ENCODE measurements at regions not wholly inside any gene's neighbourhood (a gene's known extent, or its start where the extent isn't known, plus 50 kb on each side); places are given as distances from the start of the nearest gene placed in this dataset.
"Not testable (repeated sequence)": the region's sequence is repeated elsewhere in the genome, so short reads cannot be mapped to it uniquely, and the experiment has no call there.

DNA sequence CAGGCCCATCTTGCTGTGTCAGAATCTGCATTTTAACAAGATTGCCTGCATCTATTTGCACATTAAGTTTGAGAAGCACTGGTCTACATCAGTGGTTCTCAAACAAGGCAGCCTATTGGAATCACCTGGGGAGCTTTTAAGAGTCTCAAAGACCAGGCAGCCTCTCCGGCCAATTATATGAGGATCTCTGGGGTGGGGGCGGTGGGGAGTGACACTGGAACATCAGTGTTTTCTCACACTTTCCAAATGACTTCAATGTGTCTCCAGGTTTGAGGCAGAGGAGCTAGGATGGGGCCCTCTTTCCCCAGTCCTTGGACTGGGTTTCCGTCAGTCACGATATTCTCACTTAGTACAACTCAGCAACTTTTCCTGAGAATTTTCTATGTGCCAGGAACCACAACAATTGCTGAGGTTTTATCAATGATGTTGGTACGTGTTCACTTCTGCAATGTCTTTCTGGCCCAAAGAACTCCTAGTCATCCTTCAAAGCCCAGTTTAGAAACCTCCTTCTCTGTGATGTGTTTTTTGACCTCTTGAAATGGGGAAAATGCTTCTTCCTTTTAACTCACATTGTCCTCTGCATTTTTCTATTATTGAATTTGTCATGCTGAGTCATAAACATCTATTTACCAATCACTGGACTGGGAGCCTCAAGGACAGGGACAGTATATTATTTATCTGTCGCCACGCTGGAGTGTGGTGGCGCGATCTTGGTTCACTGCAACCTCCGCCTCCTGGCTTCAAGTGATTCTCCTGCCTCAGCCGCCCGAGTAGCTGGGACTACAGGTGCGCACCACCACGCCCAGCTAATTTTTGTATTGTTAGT, 130.9 kb downstream of the MYCN start:
- DNase-seq: no peak

DNA sequence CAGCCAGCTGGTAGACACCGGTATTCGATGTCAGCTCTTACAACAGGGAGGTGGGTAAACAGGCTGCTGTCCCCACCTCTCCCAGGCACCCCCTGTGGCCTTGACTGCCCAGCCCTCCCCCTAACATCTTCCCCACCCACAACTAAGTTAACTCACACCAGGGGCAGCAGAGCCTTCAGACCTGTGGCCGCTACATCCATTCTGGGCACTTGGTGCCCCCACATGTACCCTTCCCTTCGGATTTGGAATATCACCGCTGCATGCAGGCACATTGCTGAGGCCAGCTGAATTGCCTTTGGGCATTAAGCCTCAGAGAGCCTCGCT, 130.3 kb downstream of the MYCN start:
- no peak for DNase-seq

DNA sequence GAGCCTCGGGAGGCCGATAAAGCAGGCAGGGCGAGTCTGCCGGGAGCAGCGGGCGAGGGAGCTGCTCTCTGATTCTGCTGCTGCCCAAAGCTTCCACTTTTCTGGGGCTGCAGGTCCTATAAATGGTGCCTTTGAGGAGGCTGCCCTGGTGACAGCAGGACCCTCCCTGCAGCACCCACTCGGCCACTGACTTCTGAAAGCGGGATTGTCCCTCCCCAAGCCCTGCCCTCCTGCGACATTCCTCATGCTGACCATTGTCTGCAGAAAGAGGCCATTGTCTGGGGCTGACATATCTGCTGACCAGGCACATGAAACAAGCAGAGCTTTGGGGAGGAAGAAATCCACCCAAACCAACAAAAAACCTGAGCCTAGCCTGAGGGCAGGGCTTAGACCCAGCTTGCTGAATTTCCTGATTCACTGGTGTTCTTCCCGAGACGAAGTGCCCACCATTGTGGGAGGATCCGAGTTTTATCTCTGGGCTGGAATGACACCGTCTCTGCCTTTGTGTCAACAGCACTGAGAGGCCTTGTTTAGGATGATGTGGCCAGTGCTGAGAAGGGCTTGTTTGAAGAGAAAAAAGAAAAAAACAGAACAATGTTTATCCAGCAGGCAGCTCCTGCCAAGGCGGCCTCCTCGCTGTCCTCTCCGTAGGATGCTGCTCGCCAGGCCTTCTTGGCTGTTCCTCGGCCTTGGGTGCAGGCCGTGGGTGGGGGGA, 129.7 kb downstream of the MYCN start:
- DNase-seq: no peak

DNA sequence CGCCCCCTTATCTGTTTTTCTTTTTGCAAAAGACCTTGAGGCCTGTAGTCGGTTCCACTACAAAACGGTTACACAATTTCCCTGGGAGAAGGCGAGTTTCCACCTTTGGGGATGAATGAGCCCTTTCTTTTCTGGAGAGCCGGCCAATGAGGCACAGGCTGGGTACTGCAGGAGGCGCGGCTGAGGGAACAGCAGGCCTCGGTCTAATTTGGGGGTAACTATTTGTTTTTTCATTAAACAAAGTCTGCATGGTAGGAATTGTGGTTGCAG, 129.2 kb downstream of the MYCN start:
- no peak for DNase-seq

DNA sequence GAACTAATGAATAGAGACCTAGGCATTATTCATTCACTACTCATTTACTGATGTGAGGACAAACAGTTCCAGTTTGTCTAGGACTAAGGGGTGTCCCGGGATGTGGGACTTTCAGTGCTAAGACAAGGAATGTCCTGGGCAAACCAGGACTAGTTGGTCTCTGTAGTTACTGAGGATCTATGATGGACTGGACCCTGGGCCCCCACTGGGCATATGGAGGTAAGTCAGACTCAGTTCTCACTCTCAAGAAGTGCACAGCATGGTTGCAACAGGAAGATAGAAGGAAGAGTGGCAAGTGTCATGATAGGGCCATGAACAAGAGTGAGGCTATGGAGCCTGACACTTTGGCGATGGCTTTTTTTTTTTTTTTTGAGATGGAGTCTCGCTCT, 128.2 kb downstream of the MYCN start:
- no peak for DNase-seq

DNA sequence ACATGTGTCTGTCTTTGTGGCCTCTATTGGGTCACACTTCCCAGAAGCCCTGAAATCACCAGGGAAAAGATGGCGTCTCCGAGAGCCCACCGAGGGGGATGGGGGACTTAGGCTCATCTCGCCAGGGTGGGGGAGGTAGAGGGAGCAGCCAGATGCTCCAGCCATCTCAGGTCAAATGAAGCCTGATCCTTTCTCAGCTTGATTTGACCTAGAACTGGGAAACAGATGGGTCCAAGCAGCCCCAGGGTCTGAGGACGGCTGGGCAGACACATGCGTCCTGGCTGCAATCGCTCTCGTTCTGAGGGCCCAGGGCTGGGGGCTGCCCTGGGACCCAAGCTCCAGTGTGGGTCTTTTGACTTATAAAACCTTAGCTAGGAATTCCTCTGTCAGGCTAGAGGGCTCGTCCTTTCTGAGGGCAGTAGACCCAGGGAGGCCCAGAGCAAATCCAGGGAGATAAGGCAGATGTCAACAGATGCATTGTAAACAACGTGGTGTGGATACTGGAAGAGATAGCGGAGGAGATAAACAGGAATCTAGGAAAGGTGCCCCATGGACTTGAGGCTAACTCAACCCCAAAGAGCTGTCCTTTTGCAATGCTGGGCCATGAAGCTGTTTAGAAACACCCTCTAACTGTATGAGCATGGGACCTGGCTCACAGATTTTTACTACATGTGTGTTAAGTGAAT, 127.7 kb downstream of the MYCN start:
- DNase-seq: no peak

DNA sequence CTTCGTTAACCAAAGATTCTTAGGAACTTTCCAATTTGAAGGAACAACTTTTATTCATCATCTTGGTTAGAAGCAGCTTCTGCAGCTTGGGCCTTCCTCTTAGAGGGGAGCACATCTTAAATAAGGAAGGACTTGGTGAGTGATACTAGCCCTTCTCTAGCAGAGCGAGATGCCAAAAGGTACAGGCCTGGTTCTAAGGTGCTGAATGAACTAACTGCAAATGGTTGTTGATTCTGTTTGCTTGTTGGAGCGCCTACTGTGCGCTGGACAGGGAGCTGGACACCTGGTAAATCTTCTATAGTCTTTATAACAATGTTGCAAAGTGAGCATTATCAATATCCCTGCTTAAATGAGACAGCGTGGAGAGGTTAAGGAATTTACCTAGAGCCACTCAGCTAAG, 127.1 kb downstream of the MYCN start:
- DNase-seq: no peak

DNA sequence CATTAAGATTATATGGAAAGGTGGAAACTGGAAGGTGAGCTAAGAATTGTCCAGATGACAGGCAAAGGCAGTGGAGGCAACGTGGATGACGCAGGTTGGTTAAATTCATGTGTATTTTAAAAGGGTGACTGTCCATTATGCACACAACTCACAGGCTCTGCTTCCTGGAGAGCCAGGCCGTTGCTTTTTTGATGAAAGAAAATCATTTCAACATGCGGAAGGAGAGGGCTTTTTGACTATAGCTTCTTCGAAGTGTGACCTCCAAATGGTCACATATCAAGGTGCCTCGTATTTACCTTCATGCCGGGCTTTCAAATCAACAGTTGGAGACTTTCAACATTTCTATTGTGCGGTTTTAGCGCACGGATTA, 126.7 kb downstream of the MYCN start:
- DNase-seq: no peak

DNA sequence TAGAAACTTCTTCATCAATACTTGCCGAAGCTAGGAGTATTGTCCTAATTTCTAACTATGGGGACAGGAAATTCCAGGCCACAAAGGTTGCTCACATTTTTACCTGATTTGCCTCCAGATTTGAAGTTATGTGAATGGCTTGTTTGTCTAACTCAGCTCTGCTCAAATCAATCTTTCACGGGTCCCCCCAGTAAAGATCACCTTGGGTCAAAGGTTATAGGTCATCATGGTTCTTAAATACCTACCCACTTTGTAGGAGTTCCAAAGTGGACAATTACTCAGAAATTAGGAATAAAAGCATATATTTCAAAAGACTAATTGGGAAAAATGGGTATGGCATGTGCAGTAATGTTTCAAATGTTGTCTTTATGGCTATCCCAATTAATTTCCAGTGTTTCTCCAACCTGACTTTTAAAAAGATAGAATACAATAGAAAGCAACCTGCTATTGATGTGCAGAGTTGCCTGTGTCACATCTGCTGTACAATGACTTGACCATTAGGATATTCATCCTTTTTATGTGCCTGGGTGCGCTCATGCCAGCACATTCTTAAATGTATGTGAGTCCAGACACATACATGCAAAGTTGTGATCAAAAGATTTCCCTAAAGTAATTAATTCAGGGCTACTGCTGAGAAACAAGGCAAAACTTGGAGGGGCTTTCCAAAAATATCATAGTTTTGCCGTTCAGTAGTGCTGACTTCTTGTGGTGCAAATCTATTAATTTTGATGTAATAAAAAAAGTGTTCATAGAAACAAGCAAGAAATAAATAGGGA, 126.1 kb downstream of the MYCN start:
- no peak for DNase-seq

DNA sequence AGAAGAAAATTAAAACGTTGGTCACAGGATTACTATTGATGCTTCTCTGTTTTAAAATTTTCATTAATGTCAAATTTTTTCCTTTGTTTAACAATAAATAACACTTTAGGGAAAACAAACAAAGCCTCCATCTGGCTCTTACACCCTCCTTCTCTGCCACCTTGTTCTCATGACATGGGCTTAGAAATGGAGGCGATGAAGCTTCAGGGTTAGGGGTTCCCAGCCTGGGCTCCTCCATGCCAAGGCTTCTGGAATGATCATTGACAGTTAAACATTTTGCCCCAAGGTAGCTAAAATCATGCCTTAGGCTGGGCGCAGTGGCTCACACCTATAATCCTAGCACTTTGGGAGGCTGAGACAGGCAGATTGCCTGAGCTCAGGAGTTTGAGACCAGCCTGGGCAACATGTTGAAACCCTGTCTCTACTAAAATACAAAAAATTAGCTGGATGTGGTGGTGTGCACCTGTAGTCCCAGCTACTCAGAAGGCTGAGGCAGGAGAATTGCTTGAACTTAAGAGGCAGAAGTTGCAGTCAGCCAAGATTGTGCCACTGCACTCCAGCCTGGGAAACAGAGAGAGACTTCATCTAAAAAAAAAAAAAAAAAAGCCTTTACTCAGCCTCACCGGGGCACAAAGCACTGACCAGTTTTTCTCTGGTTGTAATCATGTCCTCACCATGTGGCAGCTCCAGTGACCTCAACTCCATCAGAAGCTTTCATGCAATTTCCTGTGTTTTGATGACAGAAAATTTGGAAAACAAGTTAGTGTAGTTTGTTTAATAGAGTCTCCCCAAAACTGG, 125.1 kb downstream of the MYCN start:
- DNase-seq: not testable (repeated sequence)

DNA sequence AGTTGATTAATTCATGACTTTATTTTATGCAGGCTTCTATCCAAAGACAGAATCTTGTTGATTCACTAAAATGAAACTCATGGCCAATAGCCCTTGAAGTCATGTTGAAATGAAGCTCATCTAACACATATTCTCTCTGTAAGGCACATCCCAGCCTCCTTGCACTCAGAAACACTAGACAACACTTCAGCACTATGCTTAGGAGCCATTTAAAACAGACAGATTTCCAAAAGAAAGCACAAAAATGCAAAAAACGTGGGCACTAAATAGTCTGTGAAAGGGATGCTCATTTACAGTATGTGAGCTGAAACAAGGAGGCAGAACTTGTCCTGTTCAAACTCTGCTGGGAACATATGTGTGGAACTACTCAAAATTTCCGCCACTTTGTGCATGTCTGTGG, 124.4 kb downstream of the MYCN start:
- no peak for DNase-seq

DNA sequence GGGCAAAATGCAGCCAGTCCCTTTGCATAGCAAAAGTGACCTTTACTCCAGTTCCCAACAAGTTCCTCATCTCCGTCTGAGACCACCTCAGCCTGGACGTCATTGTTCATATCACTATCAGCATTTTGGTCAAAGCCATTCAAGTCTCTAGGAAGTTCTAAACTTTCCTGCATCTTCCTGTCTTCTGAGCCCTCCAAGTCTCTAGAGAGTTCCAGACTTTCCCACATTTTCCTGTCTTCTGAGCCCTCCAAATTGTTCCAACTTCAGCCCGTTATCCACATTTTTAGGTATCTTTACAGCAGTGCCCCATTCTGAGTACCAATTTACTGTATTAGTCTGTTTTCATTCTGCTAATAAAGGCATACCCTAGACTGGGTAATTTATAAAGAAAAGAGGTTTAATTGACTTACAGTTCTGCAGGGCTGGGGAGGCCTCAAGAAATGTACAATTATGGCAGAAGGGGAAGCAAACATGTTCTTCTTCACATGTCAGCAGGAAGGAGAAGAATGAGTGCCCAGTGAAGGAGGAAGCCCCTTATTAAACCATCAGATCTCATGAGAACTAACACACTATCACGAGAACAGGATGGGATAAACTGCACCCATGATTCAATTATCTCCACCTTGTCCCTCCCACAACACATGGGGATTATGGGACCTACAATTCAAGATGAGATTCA, 123.7 kb downstream of the MYCN start:
- DNase-seq: no peak

DNA sequence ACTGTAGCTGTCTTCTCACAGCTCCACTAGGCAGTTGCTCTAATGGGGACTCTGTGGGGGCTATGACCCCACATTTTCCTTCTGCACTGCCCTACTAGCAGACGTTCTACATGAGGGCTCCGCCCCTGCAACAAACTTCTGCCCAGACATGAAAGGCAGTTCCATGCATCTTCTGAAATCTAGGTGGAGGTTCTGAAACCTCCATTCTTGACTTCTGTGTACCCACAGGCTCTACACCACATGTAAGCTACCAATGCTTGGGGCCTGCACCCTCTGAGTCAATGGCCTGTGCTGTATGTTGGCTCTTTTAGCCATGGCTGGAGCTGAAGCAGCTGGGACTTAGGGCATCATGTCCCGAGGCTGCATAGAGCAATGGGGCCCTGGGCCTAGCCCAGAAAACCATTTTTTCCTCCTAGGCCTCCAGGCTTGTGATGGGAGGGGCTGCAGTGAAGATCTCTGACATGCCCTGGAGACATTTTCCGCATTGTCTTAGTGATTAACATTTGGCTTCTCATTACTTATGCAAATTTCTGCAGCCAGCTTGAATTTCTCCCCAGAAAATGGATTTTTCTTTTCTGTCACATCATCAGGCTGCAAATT, 123.0 kb downstream of the MYCN start:
- no peak for DNase-seq

DNA sequence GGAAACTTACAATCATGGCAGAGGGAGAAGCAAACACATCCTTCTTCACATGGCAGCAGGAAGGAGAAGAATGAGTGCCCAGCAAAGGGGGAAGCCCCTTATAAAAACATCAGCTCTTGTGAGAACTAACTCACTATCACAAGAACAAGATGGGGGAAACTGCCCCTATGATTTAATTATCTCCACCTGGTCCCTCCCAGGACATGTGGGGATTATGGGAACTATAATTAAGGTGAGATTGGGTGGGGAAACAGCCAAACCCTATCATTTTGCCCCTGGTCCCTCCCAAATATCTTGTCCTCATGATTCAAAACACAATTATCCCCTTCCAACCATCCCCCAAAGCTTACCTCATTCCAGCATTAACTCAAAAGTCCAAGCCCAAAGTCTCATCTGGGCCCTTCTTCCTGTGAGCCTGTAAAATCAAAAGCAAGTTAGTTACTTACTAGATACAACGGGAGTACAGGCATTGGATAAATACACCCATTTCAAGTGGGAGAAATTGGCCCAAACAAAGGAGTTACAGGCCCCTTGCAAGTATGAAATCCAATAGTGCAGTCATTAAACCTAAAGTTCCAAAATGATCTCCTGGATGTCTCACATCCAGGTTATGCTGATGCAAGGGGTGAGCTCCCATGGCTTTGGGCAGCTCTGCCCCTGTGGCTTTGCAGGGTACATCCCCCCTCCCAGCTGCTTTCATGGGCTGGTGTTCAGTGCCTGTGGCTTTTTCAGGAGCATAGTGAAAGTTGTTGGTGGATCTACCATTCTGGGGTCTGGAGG, 122.3 kb downstream of the MYCN start:
- DNase-seq: no peak

DNA sequence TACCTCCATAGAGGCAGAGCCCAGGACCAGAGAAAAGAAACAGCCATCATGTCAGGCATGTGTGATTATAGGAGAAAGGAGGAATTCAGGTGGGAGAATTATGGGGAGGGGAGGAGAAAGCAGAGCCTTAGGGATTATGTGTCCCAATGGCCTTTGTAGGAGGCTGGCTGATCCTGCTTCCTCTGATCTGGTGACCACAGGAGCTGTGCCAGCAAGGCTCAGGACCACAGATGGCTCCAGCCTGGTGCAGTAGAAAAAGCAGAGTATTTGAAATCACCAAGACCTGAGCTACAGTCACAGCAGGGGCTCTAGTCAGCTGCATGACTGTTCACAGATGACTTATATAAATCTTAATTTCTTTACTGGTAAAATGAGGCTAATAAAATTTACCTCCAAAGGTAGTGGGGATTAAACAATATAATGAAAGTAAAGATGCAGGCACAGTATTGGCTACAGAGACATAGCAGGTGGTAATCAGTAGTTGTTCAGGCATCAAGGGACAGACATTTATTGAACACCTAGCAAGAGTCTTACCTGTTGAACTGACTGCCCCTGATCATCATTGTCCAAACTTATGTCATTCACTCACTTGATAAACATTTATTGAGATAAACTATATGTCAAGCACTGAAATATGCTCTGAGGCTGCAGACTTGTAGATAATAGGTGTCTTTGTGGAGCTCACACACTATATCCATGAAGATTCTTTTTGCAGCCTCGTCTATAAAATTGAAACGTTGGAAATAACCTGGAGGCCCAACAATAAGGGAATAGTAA, 121.3 kb downstream of the MYCN start:
- DNase-seq: no peak

DNA sequence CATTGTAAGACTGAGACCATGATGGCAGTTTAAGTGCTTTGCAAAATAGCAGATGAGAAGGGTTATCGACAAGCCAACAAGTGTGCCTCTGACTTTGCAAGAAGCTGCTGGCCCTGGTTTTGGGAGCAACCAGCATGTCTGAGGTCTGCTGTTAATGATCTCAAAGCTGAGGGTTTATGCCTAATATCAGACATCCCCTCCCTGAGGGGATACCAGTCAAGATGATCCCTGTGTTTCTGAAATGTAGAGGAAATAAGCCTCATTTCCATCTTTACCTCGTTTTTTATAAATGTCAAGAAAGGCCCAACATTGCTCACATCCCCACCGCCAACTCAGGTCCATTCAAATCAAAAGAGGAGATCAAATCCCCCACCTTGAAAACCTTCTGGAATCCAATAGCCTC, 120.6 kb downstream of the MYCN start:
- DNase-seq: no peak

DNA sequence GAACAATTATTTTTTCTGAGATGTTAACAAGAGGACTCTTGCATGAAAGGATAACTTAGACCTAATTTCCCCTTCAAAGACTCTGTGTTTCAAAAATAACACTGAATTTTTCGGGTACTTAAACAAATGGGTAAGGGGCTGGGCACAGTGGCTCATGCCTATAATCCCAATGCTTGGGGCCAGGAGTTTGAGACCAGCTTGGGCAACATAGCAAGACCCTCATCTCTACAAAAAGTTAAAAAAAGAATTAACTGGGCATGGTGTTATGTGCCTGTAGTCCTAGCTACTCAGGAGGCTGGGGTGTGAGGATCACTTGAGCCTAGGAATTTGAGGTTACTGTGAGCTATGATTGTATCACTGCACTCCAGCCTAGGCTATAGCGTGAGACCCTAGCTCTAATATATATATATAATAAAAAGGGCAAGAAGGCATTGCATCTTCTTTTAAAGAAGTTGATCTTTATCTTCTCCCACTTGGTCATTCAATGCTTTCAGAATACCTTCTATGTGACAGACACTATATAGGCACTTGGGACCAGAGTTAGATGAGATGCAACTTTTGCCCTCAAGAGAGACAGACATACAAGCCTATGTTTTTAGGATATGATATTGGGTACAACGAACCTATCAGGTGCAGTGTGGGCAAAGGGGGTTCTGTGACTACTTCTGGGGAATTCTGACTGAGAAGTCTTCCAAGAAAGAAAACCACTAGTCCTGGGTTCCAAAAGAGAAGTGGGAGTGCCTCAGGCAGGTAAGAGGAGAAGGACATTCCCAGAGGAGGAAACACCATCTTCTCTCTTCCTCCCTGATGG, 120.0 kb downstream of the MYCN start:
- DNase-seq: no peak

DNA sequence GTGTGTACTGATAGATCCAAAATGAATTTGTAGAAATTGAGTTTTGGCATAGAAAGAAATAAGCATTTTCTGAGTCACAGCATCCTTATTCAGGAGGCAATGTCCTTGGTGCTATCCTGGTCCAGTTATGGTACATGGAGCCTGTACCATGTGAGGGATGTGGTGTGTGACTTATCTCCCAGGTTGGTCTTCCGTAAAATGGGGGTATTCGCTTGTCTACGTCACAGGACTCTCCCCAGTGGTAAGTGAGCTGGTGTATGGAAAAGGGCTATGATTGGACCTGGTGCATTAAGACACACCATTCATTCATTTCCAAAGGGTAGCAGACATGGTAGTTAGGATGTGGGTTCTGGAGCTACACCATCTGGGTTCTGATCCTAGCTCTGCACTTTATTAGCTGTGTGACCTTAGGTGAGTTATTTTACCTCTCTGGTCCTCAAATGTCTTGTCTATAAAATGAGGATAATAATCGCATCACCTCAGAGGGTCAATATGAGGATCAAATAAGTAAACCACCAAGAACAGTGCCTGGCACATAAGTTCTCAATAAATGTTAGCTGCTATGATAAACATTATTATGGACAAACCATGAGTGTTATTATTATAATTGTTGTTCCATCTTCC, 119.2 kb downstream of the MYCN start:
- no peak for DNase-seq
